SK-MEL-5 (cell line): ENCODE measurements at regions not wholly inside any gene's neighbourhood (a gene's known extent, or its start where the extent isn't known, plus 50 kb on each side); places are given as distances from the start of the nearest gene placed in this dataset.
"Not testable (repeated sequence)": the region's sequence is repeated elsewhere in the genome, so short reads cannot be mapped to it uniquely, and the experiment has no call there.

Experiments used
- DNase-seq: peaks from one replicate; pipeline ENCODE4 v3.0.0-alpha.2; 2016; ENCODE audit warnings: low read depth, low spot score
- in situ Hi-C: cut with HindIII; loops from 2 replicates; pipeline ENCODE4 v1.10.0; 2016; ENCODE audit warnings: low sequenced_read_pairs, high pct_unique_total_duplicates, low pct_unique_long_range_greater_than_20kb

DNA sequence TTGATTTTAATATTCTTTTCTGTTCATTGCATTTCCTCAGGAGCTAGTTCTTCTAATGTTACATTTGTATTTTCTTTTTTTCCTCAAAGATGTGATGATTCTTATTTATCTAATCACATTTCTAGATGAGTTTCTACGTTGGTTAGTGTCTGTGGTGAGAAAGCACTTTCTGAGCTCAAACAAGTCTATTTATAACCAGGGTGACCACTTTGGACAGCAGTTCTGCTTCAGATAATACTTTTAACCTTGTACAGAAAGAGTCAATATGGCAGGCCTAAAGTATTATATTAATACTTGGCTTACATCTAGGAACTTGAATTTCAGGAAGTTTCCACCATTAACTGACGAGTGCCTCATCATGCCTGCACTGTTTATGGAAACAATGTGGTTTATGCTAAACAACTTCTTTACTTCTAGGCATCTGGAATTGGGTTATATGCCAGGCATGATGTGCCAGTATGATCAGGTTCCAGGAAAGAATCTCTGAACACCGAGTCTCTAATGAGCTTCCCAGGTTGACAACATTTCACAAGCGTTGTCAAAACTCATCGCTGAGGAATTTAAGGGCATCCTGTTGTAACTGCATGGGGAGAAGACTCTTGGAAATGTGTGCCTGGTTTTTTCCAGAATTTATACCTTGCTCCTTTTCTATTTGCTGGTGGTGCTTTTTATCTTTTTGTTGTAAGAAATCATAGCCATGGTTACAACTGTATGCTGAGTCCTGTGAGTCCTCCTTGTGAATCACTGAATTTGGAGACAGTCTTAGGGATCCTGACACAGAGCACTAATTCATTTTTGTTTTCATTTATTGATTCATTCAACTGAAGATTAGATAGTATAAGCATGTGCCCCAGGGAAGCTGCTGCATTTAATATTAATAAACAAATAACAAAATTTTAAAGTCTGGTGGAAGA lies 344.4 kb upstream of the PCDH9 start:
- no peak for DNase-seq

DNA sequence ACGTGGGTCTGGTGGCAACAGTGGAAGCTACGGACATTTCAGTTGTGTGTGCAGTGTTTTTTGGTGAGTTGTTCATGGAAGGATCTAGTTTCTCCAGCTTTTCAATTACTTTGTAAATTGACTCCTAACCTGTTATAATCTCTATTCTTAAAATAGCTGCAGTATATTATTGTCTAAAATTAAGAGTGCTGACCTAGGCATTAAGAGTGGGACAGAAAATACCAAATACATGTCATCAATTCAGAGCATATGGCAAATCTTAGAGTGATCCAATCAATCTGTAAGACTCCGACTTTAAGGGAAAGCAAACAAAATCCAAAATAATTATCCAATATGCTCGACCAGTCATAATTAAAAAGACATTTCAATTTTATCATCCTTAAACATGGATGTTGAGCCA lies 338.1 kb upstream of the PCDH9 start:
- DNase-seq = no peak
- in situ Hi-C loops = no loop called here

More for the DNA sequence above, 344.4 kb upstream of the PCDH9 start:
- in situ Hi-C loops = no loop called here

DNA sequence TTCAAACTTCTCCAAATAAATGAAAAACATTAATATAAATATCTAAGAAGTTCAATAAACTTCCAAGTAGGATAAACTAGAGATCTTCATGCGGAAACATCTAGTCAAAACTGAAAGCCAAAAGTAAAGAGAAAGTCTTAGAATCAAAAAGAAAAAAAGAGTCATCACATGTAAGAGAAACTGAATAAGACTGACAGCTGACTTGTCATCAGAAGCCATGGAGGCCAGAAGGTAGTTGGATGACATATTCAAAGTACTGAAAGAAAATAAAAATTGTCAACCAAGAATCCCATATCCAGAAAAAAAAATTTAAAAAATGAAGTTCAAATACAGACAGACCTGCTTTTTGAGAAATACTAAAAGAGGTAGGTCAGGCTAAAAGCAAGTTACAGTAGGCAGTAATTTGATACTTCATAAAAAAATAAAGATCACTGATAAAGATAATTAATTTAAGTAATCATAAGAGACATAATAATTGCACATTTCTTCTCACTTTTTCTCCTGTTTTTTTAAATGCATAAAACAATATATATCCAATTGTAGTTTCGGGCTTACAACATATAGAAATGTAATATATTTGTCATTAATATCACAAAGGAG lies 327.6 kb upstream of the PCDH9 start:
- in situ Hi-C loops = no loop called here

GRCh38 chr13:67557118-67557517 lies 327.0 kb upstream of the PCDH9 start:
- in situ Hi-C loops = no loop called here
- no peak for DNase-seq

More for the DNA sequence above, 327.6 kb upstream of the PCDH9 start:
- DNase-seq = no peak

GRCh38 chr13:67554746-67555452 lies 324.8 kb upstream of the PCDH9 start:
- DNase-seq = no peak
- in situ Hi-C loops = no loop called here

DNA sequence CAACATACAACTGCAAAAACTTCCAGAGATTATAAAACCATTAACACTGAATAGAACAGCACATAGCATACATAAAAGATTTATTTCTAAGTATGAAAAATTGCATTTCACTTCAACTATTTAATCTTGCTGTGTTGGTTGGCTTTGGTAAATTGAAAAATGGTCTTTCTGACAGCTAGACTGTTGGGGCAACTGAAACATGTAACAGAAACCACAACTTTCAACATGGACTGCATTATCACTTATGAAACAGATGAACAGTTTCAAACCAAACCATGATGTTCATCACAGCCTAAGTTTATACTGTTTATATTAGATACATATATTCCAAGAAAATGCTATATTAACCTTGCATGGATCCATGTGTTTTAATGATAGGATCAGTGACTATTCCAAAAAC lies 324.1 kb upstream of the PCDH9 start:
- no peak for DNase-seq
- in situ Hi-C loops = no loop called here

- in situ Hi-C loops = no loop called here
- DNase-seq = peak; percentile 27
Observed at GRCh38 chr13:67549331-67549730, 319.2 kb upstream of the PCDH9 start.

DNA sequence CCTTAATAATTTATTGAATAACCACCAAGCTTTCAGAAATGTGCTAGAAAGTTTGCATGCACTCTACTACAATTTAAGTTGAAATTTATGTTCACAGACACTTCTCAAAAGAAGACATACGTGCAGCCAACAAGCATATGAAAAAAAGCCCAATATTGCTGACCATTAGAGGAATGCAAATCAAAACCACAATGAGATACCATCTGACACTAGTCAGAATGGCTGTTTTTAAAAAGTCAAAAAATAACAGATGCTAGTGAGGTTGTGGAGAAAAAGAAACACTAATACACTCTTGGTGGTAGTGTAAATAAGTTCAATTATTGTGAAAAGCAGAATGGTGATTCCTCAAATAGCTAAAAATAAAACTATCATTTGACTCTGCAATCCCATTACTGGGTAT lies 308.8 kb upstream of the PCDH9 start:
- DNase-seq = no peak
- in situ Hi-C loops = no loop called here

GRCh38 chr13:67520886-67521285 lies 290.8 kb upstream of the PCDH9 start:
- in situ Hi-C loops = no loop called here
- no peak for DNase-seq

- DNase-seq = no peak
- in situ Hi-C loops = no loop called here
Observed at GRCh38 chr13:67519356-67519755, 289.2 kb upstream of the PCDH9 start.

DNA sequence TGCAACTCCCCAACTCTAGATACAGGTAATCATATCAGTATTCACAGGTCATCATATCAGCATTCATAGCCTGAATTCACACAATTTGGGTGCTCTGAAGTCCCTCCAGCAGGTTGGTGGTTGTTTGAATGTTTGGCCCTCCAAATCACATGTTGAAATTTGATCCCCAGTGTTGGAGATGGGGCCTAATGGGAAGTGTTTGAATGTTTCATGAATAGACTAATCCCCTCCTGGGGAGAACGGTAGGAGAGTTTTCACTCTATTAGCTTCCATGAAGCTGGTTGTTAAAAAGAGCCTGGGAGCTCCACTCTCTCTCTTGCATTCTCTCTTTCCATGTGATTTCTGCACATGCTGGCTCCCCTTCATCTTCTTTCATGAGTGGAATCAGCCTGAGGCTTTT lies 288.6 kb upstream of the PCDH9 start:
- no peak for DNase-seq
- in situ Hi-C loops = no loop called here

DNA sequence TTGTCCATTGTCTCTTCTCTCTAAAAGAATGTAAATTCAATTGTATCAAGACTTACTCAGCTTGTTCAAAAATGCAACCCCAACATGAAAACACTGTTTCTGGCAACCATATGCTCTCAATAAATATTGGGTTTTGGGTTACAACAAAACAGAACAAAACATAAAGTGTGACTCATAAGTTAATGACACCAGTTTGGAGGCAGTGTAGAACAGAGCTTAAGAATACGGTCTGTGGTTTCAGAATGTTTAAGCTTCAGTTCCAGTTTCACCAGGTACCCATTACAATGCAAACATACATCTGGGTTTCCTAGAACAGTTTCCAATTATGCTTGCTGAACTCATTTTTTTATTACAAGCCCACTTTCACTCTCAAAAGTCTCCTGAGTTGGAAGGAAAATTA lies 285.8 kb upstream of the PCDH9 start:
- no peak for DNase-seq

GRCh38 chr13:67509018-67509417 lies 278.9 kb upstream of the PCDH9 start:
- in situ Hi-C loops = no loop called here
- no peak for DNase-seq

More for the DNA sequence above, 285.8 kb upstream of the PCDH9 start:
- in situ Hi-C loops = no loop called here

DNA sequence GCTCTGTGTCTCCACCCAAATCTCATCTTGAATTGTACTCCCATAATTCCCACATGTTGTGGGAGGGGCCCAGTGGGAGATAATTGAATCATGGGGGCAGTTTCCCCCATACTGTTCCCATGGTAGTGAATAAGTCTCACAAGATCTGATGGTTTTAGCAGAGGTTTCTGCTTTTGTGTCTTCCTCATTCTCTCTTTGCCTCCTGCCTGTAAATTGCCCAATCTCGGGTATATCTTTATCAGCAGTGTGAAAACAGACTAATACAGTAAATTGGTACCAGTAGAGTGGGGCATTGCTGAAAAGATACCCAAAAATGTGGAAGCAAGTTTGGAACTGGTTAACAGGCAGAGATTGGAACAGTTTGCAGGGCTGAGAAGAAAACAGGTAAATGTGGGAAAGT lies 278.1 kb upstream of the PCDH9 start:
- in situ Hi-C loops, DNase-seq: not testable (repeated sequence)

DNA sequence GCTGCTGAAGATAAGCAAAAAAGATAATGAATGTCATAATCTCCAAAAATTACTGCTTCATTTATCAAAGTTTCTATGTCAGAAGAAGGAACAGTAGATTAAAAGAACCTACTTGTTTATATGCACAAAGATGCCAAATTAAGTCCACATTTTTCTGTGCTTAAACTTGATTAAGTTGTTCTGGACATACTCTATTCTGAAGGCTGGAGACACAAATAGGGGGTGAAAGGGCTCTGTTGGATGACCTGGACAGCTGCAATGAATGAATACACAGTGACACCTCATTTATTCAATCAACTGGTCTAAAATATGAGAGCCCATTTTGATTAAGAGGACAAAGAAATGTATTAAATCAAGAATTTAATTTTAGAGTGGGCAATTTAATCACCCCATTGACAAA lies 276.3 kb upstream of the PCDH9 start:
- in situ Hi-C loops = no loop called here
- DNase-seq = no peak

DNA sequence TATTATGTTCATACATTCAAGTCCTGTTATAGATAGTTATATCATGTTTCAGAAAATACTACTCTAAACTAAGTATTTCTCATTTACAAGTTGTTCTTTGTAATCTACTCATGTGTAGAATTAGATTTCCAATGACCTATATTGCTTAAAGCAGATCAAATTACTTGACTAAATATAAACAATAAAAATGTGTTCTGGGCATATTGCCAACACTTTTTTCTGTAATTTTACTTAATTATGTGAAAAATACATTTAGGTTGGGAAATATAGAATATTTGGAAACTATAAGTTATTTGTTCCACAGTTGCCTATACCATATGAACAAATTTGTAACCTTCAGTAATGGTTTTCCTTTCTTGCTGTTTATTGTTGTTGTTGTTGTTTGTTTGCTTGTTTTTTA lies 275.2 kb upstream of the PCDH9 start:
- in situ Hi-C loops = no loop called here
- DNase-seq = no peak

DNA sequence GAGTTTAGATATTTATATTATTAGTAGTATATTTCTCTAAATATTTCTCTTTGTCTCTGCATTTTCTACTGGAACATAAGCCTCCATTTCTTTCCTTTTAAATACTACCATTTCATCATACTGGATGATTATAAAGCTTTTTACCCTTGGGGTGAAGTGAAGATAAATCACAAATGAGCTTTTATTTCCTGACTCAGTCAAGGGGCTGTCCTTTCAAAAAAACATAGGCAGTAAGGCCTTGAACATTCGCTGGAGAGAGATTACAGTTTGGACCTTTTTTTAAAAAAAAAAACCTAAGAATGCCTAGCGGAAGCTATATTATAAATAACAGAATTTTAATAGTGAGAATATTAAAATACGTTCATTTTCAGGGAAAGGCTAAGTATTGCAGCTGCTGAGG lies 268.8 kb upstream of the PCDH9 start:
- in situ Hi-C loops = no loop called here
- no peak for DNase-seq

GRCh38 chr13:67493835-67494234 lies 263.7 kb upstream of the PCDH9 start:
- in situ Hi-C loops = no loop called here
- DNase-seq = no peak

DNA sequence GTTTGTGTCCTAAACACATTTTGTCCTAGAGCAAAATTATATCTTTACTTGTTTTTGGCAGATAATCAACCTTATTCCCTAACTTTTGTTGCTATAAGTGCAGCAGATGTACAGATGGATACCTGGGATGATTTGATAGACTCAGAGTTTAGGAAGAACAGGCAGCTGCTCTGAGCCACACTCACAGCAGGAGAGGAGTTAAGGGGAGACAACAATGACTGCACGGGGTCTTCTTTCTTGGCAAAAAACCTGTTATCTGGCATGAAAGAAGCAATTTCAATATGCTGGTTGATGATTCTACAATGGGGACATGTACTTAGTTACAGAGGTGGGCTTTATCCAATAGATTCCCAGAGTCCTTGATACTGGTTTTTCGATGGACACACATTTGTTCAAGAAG lies 258.9 kb upstream of the PCDH9 start:
- DNase-seq = no peak
- in situ Hi-C loops = no loop called here
